Adipocyte (in vitro differentiated cells): ENCODE measurements at regions not wholly inside any gene's neighbourhood (a gene's known extent, or its start where the extent isn't known, plus 50 kb on each side); places are given as distances from the start of the nearest gene placed in this dataset.
"Not testable (repeated sequence)": the region's sequence is repeated elsewhere in the genome, so short reads cannot be mapped to it uniquely, and the experiment has no call there.

Experiments used
- DNase-seq: peaks from one replicate; pipeline ENCODE4 v3.0.0-alpha.2; 2015; ENCODE audit warnings: low read depth
- H3K27me3 ChIP-seq: replicated peaks from 2 replicates; pipeline ENCODE4 v1.7.0; 2013; ENCODE audit warnings: mild to moderate bottlenecking, low read length, moderate library complexity; ENCODE audit not compliant: control insufficient read depth, insufficient read depth
- H3K36me3 ChIP-seq: 2 replicates; pipeline ENCODE4 v1.7.0; 2013; ENCODE audit warnings: low read length, mild to moderate bottlenecking, moderate library complexity; ENCODE audit not compliant: control insufficient read depth, insufficient read depth, severe bottlenecking
- H3K4me1 ChIP-seq: 2 replicates; pipeline ENCODE4 v1.7.0; 2013; ENCODE audit warnings: mild to moderate bottlenecking, low read length, moderate library complexity; ENCODE audit not compliant: control insufficient read depth, insufficient read depth
- H3K4me3 ChIP-seq: 2 replicates; pipeline ENCODE4 v1.7.0; 2013; ENCODE audit warnings: mild to moderate bottlenecking, low read length, moderate library complexity
- H3K9ac ChIP-seq: 2 replicates; pipeline ENCODE4 v1.7.0; 2013; ENCODE audit warnings: mild to moderate bottlenecking, low read length, moderate library complexity
- H3K9me3 ChIP-seq: 2 replicates; pipeline ENCODE4 v1.7.0; 2013; ENCODE audit warnings: mild to moderate bottlenecking, low read length, moderate library complexity; ENCODE audit not compliant: control insufficient read depth

DNA sequence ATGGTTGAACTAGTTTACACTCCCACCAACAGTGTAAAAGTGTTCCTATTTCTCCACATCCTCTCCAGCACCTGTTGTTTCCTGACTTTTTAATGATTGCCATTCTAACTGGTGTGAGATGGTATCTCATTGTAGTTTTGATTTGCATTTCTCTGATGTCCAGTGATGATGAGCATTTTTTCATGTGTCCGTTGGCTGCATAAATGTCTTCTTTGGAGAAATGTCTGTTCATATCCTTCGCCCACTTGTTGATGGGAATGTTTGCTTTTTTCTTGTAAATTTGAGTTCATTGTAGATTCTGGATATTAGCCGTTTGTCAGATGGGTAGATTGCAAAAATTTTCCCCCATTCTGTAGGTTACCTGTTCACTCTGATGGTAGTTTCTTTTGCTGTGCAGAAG is 155.0 kb upstream of the CNKSR2 start:
- not testable (repeated sequence) for DNase-seq, H3K4me1 ChIP-seq, H3K9me3 ChIP-seq, H3K4me3 ChIP-seq, H3K9ac ChIP-seq, H3K36me3 ChIP-seq, H3K27me3 ChIP-seq

DNA sequence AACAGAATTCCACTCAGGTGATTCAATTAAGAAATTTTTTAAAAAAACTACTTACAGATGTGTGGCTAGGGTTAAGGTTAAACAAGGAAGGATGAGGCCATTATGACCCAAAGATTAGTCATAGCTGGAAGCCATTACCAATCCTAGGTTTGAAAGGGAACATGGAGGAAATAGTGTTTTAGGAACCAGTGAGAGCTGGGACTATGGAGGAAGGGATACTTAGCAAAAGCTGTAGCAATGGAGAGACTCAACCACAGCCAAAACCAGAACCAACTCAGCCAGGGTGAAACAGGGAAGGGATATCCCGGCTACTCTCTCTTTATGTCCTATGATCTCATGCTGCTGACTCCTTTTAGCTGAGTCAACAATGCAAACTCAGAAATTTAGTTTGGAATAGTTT is 148.6 kb upstream of the CNKSR2 start:
- no peaks in the 10 kb centered on the region for H3K36me3 ChIP-seq
- no peak for DNase-seq
- no peak overlapping the region for H3K9ac ChIP-seq
- H3K4me3 ChIP-seq: no peak overlapping the region
- H3K9me3 ChIP-seq: no peaks in the 10 kb centered on the region
- no peaks in the 10 kb centered on the region for H3K27me3 ChIP-seq
- no peaks in the 10 kb centered on the region for H3K4me1 ChIP-seq

DNA sequence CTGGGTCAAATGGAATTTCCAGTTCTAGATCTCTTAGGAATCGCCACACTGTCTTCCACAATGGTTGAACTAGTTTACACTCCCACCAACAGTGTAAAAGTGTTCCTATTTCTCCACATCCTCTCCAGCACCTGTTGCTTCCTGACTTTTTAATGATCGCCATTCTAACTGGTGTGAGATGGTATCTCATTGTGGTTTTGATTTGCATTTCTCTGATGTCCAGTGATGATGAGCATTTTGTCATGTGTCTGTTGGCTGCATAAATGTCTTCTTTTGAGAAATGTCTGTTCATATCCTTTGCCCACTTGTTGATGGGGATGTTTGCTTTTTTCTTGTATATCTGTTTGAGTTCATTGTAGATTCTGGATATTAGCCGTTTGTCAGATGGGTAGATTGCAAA is 145.2 kb upstream of the CNKSR2 start:
- H3K4me3 ChIP-seq, DNase-seq, H3K27me3 ChIP-seq, H3K9ac ChIP-seq, H3K36me3 ChIP-seq, H3K4me1 ChIP-seq, H3K9me3 ChIP-seq: not testable (repeated sequence)

DNA sequence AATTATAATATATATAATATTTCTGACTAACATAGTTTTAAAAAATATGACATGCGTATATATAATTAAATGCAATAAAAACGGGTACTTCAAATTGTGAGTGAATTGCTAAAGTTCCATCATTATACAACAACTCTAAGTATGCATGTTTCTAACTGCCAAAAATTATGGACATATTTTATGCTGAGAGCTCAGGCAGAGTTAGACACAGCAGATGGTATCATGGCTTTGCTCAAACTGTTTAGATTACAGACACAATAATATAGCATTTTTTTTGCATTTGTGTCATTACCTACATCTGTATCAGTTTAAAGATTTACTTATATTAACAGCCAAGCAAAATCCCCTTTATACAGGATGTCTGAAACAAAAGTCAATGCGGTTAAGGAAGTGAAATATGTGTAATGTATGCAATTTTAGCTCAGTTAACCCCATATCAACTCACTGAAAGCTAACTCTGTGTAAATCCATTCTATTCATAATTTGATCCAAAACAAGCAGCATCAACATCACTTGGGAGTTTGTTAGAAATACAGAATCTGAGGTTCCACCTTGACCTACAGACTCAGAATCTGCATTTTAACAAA is 119.1 kb upstream of the CNKSR2 start:
- no peak overlapping the region for H3K4me3 ChIP-seq
- no peaks in the 10 kb centered on the region for H3K4me1 ChIP-seq
- H3K27me3 ChIP-seq: no peaks in the 10 kb centered on the region
- DNase-seq: no peak
- no peaks in the 10 kb centered on the region for H3K9me3 ChIP-seq
- no peak overlapping the region for H3K9ac ChIP-seq
- H3K36me3 ChIP-seq: no peaks in the 10 kb centered on the region

DNA sequence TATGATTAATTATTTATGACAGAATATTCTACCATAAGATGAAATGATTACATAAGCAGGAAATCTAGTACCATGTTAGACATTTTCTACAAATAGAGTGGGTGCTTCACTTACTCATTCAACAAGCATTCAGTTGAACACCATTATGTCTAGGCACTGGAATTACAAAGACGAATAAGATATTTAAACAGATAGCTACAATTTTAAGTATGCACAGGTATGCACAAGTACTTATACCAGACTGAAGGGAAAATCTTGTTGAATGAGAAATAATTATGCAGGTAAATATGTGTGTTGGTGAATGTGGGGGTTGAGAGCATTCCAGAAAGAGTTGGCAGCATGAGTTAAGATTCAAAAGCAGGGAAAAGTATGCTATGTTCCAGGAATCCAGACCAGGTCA is 107.3 kb upstream of the CNKSR2 start:
- peaks cover 21% of the 10 kb centered on the region for H3K9me3 ChIP-seq
- no peak overlapping the region for H3K9ac ChIP-seq
- H3K27me3 ChIP-seq: no peaks in the 10 kb centered on the region
- no peak overlapping the region for H3K4me3 ChIP-seq
- no peaks in the 10 kb centered on the region for H3K36me3 ChIP-seq
- DNase-seq: no peak
- H3K4me1 ChIP-seq: no peaks in the 10 kb centered on the region

DNA sequence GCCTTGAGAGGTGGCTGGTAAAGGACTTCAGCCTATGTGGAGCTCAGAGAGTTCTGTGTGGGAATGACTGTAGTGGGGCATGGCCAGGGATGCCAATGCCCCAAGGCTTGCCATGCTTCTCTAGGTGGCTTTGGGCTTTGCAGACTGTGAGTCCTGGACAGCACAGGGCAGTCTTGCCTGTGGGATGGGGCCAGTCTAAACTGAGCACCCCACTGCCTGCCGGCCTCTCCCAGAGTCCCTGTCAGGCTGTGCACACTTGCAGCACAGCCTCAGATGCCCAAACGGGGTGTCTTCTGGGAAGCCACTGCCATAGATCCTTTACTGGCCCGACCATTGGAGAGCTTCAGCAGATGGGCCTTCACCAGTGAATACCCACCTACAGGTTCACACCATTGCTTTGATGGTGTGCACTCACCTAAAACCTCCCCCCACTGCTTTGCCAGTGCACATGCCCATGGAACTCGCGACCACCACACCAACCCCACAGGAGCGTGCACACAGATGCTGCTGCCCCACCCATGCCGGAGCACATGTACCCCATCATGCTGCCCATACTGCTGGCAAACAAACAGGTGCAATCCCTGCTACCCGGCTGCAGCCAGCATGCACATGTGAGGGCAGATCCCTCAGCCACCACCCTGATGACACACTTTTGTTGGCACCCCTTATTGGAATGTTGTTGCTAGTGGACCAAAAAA is 97.3 kb upstream of the CNKSR2 start:
- H3K27me3 ChIP-seq: no peaks in the 10 kb centered on the region
- DNase-seq: no peak
- no peaks in the 10 kb centered on the region for H3K4me1 ChIP-seq
- peaks cover 4% of the 10 kb centered on the region for H3K9me3 ChIP-seq
- no peak overlapping the region for H3K9ac ChIP-seq
- H3K4me3 ChIP-seq: no peak overlapping the region
- H3K36me3 ChIP-seq: no peaks in the 10 kb centered on the region

DNA sequence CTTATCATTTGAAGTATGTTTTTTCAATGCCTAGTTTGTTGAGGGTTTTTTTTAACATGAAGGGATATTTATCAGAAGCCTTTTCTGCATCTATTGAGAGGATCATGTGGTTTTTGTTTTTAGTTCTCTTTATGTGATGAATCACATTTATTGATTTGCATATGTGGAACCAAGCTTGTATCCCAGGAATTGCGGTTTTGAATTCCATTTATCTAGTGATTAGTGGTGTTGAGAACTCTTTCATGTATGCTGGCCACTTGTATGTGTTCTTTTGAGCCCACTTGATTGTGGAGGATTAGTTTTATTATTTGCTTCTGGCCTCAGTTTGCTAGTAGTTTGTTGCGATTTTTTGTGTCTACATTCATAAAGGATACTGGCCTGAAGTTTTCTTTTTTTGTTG is 85.0 kb upstream of the CNKSR2 start:
- no peak for DNase-seq
- Histone ChIP-seq H3K36me3 (no peaks in the 10 kb centered on the region), H3K4me3 (no peak overlapping the region), H3K9me3 (no peaks in the 10 kb centered on the region), H3K9ac (no peak overlapping the region), H3K27me3 (peaks cover 3% of the 10 kb centered on the region), H3K4me1 (no peaks in the 10 kb centered on the region)

DNA sequence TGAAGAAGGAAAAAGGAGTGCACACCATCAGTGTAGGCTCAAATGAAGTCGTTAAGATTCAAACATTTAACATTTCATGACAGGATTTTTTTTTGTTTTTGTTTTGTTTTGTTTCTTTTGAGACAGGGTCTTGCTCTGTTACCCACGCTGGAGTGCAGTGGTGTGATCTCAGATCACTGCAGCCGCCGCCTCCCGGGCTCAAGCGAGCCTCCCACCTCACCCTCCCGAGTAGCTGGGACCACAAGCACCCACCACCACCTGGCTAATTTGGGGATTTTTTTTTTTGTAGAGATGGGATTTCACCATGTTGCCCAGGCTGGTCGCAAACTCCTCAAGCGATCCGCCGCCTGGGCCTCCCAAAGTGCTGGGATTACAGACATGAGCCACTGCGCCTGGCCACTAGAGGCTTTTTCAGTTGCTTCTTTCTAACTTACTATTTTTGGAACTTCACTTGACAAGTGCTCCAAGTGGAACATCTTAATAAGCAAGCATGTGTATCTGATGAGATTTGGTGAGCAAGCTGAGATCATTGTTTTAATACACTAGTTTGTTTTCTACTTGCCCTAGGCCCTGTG is 78.9 kb upstream of the CNKSR2 start:
- no peak overlapping the region for H3K4me3 ChIP-seq
- no peaks in the 10 kb centered on the region for H3K36me3 ChIP-seq
- no peaks in the 10 kb centered on the region for H3K9me3 ChIP-seq
- H3K4me1 ChIP-seq: no peaks in the 10 kb centered on the region
- H3K9ac ChIP-seq: no peak overlapping the region
- peaks cover 3% of the 10 kb centered on the region for H3K27me3 ChIP-seq
- DNase-seq: no peak

DNA sequence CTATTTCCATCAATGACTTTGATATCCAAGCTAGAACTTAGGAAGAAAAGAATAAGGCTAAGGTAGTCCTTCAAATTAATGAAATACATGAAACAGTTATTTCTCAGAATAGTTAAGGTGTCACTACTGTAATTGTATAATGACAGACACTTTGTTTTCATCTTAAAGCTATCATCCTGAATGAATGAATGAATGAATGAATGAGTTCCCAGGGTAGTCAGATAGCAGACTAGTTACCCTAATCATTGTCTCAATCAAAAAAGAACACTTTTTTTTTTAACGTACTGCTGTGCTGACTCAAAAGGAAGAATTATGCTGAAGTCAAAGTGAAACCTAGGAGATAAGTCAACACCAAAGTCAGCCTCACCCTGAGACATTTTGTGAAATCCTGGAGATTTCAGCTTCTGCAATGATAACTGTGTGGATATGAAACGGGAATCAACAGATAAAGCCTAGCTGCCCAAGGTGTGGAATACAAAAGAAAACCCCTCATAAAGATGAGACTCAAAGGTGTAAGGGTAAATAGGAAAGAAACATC is 68.3 kb upstream of the CNKSR2 start:
- Histone ChIP-seq H3K27me3 (no peaks in the 10 kb centered on the region), H3K9ac (no peak overlapping the region), H3K36me3 (no peaks in the 10 kb centered on the region), H3K9me3 (peaks cover 4% of the 10 kb centered on the region), H3K4me3 (no peak overlapping the region), H3K4me1 (no peaks in the 10 kb centered on the region)
- no peak for DNase-seq

DNA sequence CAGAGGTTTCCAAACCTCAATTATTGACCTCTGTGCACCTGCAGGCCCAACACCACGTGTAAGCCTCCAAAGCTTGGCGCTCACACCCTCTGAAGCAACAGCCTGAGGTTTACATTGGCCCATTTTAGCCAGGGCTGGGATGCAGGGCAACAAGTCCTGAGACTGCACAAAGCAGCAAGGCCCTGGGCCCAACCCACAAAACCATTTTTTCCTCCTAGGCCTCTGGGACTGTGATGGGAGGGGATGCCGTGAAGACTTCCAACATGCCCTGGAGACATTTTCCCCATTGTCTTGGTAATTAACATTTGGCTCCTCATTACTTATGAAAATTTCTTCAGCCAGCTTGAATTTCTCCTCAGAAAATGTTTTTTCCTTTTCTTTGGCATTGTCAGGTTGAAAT is 54.9 kb upstream of the CNKSR2 start:
- H3K4me1 ChIP-seq: no peaks in the 10 kb centered on the region
- H3K36me3 ChIP-seq: no peaks in the 10 kb centered on the region
- H3K9me3 ChIP-seq: peaks cover 3% of the 10 kb centered on the region
- DNase-seq: no peak
- no peak overlapping the region for H3K9ac ChIP-seq
- H3K4me3 ChIP-seq: no peak overlapping the region
- no peaks in the 10 kb centered on the region for H3K27me3 ChIP-seq
